ENCODE measurements at regions not wholly inside any gene's neighbourhood (a gene's known extent, or its start where the extent isn't known, plus 50 kb on each side); places are given as distances from the start of the nearest gene placed in this dataset.

GRCh38 chr22:49457146-49457545, 370.5 kb downstream of the BRD1 start (continued):
- no peak for TF ChIP-seq PATZ1 (CRISPR knock-in tag; IDR thresholded peaks at IDR 0.05; ENCODE audit: borderline replicate concordance)
- no peak for TF ChIP-seq SNAI2 (CRISPR knock-in tag; IDR thresholded peaks at IDR 0.05)
- TF ChIP-seq ISL1 (CRISPR knock-in tag; IDR thresholded peaks at IDR 0.05) = no peak

GRCh38 chr22:49455595-49455994, 372.1 kb downstream of the BRD1 start:
- TF ChIP-seq TCF4 (CRISPR knock-in tag; IDR thresholded peaks at IDR 0.05; ENCODE audit: borderline replicate concordance) (no peak), GLIS3 (CRISPR knock-in tag; IDR thresholded peaks at IDR 0.05) (no peak), TOX (CRISPR knock-in tag; IDR thresholded peaks at IDR 0.05; ENCODE audit: borderline replicate concordance) (no peak), ZC3H10 (CRISPR knock-in tag; IDR thresholded peaks at IDR 0.05) (no peak), CSRNP3 (CRISPR knock-in tag; IDR thresholded peaks at IDR 0.05) (no peak), ESRRG (CRISPR knock-in tag; IDR thresholded peaks at IDR 0.05) (no peak), RARB (CRISPR knock-in tag; IDR thresholded peaks at IDR 0.05) (no peak), OSR1 (CRISPR knock-in tag; IDR thresholded peaks at IDR 0.05) (no peak), ZFP3 (CRISPR knock-in tag; IDR thresholded peaks at IDR 0.05) (no peak), PATZ1 (CRISPR knock-in tag; IDR thresholded peaks at IDR 0.05; ENCODE audit: borderline replicate concordance) (no peak), BACH2 (CRISPR knock-in tag; IDR thresholded peaks at IDR 0.05; ENCODE audit: borderline replicate concordance) (no peak), ISL1 (CRISPR knock-in tag; IDR thresholded peaks at IDR 0.05) (no peak), ZNF565 (CRISPR knock-in tag; conservative IDR thresholded peaks at IDR 0.05; ENCODE audit: low read depth) (no peak), ZFP30 (CRISPR knock-in tag; IDR thresholded peaks at IDR 0.05) (no peak), ZNF8 (CRISPR knock-in tag; IDR thresholded peaks at IDR 0.05) (no peak), CSDC2 (CRISPR knock-in tag; IDR thresholded peaks at IDR 0.05) (no peak), CREB5 (CRISPR knock-in tag; IDR thresholded peaks at IDR 0.05; ENCODE audit: low read depth) (no peak), ARNTL (CRISPR knock-in tag; IDR thresholded peaks at IDR 0.05; ENCODE audit: borderline replicate concordance, low read depth) (no peak), TSHZ2 (CRISPR knock-in tag; IDR thresholded peaks at IDR 0.05) (no peak), SNAI2 (CRISPR knock-in tag; IDR thresholded peaks at IDR 0.05) (no peak)
- ATAC-seq = no peak

- ATAC-seq = no peak
- TF ChIP-seq ZFP3 (CRISPR knock-in tag; IDR thresholded peaks at IDR 0.05) (no peak), ZC3H10 (CRISPR knock-in tag; IDR thresholded peaks at IDR 0.05) (no peak), ZNF70 (CRISPR knock-in tag; IDR thresholded peaks at IDR 0.05) (no peak), POU6F1 (CRISPR knock-in tag; IDR thresholded peaks at IDR 0.05; ENCODE audit: borderline replicate concordance, low read depth) (no peak), TOX (CRISPR knock-in tag; IDR thresholded peaks at IDR 0.05; ENCODE audit: borderline replicate concordance) (no peak), SNAI2 (CRISPR knock-in tag; IDR thresholded peaks at IDR 0.05) (no peak), CSDC2 (CRISPR knock-in tag; IDR thresholded peaks at IDR 0.05) (no peak), OSR1 (CRISPR knock-in tag; IDR thresholded peaks at IDR 0.05) (no peak), ARNTL (CRISPR knock-in tag; IDR thresholded peaks at IDR 0.05; ENCODE audit: borderline replicate concordance, low read depth) (no peak), PPARA (CRISPR knock-in tag; IDR thresholded peaks at IDR 0.05; ENCODE audit: borderline replicate concordance) (no peak), ZNF8 (CRISPR knock-in tag; IDR thresholded peaks at IDR 0.05) (no peak), CSRNP3 (CRISPR knock-in tag; IDR thresholded peaks at IDR 0.05) (no peak), RARB (CRISPR knock-in tag; IDR thresholded peaks at IDR 0.05) (no peak), ZFP30 (CRISPR knock-in tag; IDR thresholded peaks at IDR 0.05) (no peak), PATZ1 (CRISPR knock-in tag; IDR thresholded peaks at IDR 0.05; ENCODE audit: borderline replicate concordance) (no peak), GLIS3 (CRISPR knock-in tag; IDR thresholded peaks at IDR 0.05) (no peak)
Observed at GRCh38 chr22:49454726-49455125, 372.9 kb downstream of the BRD1 start.

Data from SK-N-SH treated with all-trans-retinoic acid at 6 μM for 48 hours (cell line).